Hematopoietic multipotent progenitor cell treated with erythropoietin and hydrocortisone succinate and interleukin-3 and kit ligand, for 8 days (in vitro differentiated cells): ENCODE measurements at regions not wholly inside any gene's neighbourhood (a gene's known extent, or its start where the extent isn't known, plus 50 kb on each side); places are given as distances from the start of the nearest gene placed in this dataset.
A peak's percentile ranks its signal among the peaks of the same experiment; 100 is the strongest.

Experiments used
- DNase-seq: peaks from one replicate; pipeline ENCODE4 v3.0.0-alpha.2; 2015

DNA sequence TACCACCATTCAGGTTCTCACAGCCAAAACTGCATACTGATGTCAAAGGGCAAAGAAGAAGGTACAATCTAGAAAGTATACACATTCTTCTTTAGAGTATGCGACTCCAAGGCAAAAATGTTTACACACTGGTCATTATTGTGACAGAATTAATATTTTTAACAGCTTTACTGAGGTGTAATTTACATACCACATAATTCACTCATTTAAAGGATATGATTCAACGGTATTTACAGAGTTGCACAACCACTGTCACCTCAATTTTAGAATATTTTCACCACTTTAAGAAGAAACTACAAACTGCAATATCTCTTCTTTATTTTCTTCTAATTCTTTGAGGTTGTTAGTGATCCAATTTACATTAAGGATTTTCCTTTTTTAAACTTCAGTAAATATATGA lies 325.4 kb upstream of the SMIM31 start:
- DNase-seq: no peak

DNA sequence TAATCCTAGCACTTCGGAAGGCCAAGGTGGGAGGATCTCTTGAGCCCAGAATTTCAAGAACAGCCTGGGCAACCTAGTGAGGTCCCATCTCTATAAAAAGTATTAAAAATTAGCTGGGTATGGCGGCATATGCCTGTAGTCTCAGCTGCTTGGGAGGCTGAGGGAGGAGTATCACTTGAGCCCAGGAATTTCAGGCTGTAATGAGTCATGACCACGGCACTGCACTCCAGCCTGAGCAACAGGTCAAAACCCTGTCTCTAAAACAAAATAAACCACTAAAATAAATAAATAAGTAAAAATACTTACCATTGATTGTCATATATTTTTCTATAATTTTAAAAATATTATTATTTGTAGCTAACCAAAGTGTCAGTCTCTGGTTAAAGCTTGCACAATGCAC lies 315.6 kb upstream of the SMIM31 start:
- no peak for DNase-seq

DNA sequence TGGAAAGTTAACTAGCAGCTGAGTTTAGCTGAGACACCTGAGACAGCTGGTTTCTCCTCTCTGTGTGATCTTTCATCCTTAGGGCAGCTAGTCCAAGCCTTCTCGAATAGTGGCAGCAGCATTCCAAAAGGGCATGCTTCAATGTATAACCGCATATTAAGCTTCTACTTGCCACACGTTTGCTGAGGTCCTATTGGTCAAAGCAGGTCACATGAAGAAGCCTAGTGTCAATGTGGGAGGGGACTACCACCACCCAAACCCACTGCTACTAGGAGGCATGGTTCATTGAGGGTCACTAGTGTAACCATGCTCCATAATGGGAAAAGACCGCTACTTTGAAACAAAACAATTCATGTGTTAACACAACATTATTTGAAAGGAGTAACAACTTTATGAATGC lies 314.9 kb upstream of the SMIM31 start:
- no peak for DNase-seq

DNA sequence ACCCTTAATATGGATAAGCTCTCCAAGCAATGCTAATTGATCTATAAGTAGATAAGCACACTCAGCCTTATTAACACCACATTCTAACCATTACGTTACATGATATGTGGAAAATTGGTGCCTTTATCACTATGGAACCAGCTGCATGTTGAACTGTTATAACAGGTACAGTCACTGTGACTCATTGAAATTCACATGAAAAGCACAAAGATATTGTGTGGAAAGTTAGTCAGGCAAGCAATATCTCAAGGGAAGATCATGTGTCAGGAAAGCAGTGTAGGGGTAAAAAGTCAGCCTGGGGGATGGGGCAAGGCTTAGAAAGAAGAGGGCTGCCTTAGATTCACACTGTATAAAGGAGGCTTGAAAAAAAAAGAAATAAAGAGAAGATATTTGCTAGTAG lies 313.7 kb upstream of the SMIM31 start:
- peak; percentile 1 for DNase-seq

DNA sequence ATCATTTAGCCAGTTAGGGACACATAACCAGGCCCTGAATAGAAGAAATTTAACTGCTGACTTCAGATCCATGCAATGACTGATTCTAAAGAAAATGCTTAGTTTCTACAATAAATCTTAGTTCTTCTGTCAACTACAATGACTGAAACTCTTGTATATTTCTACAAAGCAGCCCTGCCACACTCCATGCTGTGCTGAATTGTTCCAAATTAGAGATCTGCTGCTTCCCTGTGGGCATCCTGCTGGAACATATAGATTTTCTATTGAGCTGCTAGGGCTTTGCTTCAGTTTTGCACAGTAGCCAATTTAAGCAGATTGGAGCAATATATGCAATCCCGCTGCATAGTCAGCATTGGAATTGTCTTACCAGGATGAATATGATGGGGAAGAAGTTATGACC lies 312.8 kb upstream of the SMIM31 start:
- DNase-seq: no peak

DNA sequence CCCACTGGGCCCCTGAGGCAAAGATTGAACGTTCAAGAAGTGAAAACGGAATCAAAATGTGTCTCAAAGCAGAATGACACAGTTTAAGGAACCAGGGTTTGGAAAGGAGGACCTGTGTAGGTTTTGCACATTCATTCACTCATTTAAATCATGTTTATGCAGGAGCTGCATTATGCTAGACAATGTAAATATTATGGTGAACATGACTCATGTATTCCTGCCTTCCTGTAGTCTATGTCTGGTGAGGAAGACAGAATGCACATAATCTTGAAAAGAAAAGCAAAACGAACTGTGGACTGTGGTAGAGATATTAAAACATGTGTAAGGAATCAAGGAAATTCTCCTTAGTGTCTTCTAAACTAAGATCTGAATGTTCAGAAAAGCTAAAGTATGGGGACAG lies 311.8 kb upstream of the SMIM31 start:
- DNase-seq: no peak

DNA sequence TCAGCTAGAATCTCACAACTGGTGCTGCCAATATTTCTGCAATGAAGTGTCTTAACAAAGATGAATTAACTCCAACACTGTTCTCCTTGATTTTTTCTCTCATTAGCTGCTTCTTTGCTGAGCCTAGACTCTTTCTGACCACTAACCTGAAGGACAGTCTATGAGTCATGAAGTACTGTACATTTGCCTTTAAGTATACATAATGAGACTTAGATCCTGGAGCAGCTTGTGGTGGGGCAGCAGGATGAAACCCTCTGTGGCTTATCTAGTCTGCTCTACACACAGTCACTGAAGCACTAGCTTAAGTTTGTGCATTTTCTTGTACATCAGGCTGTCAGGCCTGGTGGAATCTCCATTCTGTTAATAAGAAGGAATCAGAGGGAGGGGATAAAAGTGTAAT lies 307.4 kb upstream of the SMIM31 start:
- no peak for DNase-seq

DNA sequence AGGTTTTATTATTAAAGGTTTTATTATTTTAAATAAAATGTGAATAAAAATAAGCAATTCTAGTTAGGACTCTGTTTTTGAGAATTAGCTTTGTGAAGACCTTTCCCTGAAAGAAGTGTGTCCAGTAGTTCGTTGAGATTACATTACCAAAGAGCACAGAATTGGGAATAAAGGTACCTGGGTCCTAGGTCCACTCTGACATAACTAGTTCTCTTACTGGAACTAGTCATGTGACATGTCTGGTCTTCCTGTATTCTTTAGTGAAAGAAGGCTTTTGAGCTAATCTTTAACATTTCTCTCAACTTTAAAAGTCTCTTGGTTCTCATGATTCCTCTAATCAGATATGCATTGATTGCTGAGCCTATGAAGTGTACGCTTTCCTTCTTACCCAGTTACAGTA lies 292.0 kb upstream of the SMIM31 start:
- no peak for DNase-seq

DNA sequence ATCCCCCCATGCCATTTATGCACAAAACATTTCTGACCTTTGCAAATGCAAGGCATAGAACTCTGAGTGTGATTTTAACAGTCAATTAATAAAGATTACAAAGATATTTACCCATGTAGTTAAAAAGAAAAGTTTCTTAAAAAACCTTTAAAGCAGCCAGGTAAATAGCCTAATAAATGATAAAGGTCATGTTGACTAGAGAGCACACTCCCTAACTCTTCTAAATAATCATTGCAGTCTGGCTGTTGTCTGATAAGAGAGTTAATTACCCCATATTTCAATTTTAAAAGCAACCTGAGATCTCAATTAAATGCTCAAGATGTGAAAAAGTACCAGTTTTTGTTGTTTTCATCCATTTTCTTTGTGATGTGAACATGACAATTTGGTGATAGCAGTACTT lies 291.5 kb upstream of the SMIM31 start:
- DNase-seq: no peak

DNA sequence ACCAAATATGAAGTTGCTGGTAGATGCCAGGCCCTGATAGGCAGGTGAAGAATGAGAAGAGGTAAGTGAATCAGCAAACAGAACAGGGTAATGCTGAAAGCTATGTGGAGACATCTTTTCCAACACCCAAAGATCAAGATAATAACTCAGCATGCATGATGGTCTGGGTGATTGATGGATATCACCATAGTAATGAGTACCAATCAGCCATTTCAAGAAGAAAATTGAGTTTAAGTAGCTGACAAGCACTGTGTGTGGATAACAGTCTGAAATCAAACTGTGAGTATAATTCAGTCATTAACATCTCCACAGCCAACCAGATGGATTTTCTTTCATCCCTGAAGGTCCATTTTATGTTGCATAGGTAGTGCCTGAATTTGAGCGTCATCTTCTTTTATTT lies 289.6 kb upstream of the SMIM31 start:
- no peak for DNase-seq

DNA sequence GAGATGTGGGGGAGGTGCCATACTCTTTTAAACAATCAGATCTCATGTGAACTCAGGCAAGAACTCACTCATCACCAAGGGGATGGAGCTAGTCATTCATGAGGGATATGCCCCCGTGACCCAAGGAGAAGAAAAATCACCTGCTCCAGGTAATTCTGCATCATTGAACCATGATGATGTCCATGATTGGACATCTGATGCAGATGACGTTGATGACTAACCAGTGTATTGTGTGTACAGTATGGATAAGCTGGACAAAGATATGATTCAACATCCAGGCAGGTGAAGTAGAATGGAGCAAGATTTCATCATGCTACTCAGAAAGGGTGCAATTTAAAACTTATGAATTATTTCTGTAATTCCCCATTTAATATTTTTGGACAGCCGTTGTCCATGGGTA lies 286.4 kb upstream of the SMIM31 start:
- no peak for DNase-seq

DNA sequence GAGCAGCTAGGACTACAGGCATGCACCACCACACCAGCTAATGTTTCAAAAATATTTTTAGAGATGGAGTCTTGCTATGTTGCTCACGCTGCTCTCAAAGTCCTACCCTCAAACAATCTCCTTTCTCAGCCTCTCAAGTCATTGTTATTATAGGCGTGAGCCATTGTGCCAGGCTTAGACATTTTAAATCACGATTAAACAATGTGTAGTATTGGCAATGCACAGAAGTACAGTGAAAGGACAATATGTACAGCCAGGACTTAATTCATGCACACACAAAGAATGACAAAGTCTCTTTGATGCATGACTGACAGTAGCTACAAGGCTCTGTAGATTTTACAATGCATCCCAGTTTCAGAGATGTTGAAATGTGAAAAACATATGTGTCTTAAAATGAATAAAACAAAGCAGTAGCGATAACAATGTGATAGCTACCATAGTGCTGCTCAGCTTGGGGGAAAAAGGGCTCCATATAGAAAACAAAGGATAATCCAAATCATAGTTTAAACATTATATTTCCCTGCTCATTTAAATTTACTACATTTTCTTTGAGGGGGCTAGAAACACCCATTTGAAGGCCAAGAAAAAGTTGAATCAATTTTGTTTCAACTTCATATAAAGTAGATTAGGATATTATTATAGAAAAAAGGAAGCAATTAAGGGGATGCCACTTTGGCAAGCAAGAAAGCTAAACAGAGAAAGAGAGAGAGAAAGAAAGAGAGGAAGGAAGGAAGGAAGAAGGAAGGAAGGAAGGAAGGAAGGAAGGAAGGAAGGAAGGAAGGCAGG lies 272.4 kb upstream of the SMIM31 start:
- DNase-seq: no peak

DNA sequence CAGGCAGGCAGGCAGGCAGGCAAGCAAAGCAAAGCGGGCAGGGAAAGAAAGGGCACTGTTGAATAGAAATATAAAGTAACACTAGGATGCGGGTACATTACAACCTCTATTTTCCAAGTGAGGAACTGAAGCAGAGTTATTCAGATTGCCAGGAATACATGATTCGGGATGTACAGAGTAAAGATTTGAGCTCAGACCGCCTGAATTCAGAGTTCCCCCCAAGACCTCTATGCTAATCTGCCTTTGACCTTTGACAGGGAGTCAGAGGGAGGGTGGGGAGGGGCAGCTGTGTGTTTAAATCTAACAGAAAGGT lies 271.9 kb upstream of the SMIM31 start:
- no peak for DNase-seq

DNA sequence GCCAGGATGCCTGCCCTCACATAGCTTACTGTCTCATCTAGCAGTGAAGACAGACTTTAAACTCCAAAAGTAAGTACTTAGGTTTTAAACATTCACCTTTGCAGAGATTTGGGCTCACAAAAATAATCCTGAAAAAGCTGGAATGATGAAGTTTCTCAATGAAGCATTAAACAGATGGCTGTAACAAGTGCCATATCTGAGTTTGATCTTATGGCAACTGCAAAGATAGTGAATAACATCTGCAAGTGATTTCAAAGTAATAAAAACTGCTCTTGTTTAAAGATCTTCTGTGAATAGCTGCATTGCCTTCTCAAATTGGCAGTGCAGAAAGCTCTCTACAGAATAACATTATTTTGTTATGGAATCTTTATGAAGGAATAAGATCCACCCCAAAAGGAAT lies 271.2 kb upstream of the SMIM31 start:
- DNase-seq: no peak

DNA sequence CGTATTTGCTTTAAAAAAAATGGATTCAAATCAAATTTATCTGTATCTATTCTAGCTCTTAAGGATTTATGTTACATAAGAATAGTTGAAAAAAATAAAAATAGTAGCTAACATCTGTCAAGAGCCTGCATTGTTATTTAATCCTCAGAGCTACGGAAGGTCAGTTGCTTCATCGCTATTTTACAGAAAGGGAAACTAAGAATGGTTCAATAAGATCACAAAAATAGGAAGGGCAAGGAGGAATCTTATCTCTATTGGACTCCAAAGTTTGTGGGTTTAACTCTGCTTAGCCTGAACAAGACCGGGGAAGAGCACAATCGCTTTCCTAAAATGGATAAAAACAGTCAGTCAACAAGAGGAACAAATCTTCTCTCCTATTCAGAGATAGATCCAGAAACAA lies 270.2 kb upstream of the SMIM31 start:
- DNase-seq: no peak

DNA sequence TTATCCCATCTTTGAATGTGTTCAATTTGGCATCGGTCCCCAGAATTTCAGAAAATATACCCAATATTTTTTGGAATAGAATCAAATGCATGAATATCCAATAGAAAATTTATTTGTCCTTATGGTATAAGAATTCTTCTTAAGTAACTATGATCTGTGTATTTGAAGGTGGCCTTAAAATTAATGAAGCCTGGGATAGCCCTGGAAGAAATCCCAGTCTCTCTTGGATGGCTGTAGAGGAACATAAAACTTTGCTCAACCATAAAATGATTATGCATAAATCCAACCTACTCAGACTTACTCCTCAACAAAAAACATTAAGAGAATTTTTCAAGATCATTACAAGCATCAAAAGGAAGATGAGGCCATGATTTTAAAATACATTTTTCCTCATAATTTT lies 269.4 kb upstream of the SMIM31 start:
- no peak for DNase-seq

DNA sequence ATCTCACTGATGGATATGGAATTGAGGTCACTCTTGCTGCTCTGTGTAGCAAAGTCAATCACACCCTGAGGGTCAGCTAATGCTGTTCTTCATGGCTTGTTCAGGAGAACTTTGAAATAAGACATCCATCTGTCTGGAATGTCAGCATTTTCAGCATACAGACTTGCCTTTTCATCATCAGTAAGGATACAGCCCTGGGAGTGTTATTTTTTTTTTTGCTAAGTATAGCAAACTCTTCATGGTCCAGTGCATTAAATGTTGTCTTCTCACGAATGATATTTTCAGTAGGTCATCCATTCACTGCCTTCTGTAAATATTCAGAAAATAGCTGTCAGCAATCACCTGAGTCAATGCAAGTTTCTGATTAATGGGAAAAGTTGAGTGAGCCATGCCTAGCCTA lies 268.8 kb upstream of the SMIM31 start:
- DNase-seq: no peak

DNA sequence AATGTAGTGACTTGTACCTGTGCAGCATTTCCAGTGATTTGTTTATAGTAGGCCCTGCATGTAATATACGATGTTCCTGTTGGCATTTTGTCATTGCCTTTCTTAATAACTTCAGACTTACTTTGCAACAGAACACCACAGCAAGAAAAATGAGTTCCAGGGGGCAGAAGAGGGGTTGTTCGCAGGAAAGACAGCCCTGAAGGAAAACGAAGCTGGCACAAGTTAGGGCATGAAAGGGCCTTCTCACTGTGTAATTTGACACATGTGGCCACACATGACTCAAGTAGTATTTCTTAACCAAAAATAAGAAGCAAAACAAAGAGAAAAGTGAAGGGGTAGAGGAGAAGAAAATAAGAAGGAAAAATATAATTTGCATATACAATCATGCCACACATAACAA lies 265.8 kb upstream of the SMIM31 start:
- DNase-seq: no peak

DNA sequence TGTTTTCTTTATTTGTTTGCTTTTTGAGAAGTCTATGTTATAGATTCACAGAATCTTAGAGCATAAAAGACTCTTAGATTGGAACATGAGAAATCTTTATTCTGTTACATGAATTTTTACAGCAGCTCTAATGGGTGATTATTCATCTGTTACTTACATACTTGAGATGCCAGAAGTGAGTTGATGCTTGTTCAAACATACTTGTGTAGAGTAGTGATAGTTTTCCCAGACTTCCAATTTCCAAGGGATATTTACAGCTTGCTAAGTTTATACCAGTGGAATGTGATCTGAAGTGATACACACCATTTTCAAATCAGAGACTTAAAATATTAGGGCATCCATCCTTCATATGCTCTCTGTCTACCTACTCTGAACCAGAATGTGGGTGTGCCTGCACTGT lies 252.9 kb upstream of the SMIM31 start:
- DNase-seq: no peak

DNA sequence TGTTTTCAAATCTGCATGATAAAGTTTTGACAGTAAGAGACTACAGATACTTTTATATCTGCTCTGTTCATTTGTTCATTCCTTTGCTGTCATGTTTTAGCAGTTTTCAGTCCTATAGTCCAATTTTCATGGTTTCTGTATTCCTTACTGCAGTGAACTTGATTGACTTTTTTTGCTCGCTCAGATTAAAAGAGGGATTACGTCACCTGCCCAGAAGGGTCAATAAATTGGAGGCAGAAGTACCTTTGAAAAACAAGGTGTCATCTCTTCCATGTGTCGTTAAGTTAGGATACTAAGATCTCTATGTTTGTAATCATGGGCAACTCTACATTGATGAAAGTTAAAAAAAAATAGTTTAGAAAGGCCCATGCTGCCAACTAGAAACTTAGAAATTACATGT lies 250.1 kb upstream of the SMIM31 start:
- DNase-seq: no peak

DNA sequence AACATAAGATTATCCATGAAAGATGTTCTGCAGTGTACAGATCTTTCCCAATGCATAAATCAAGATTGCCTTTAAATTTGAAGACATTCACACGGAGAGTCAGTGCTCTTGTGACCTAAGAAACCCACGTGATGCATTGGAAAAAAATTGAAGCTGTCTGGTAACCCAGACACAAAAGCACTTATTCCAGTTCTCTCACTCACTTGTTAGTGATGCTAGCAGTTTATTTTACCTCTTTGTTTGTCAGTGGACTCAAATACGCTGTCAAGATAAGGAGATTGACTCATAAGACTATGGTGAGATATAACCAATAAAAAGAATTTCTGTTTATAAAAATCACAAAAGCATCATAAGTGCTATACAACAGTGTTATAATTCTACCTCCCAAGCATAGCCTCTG lies 245.8 kb upstream of the SMIM31 start:
- DNase-seq: no peak

DNA sequence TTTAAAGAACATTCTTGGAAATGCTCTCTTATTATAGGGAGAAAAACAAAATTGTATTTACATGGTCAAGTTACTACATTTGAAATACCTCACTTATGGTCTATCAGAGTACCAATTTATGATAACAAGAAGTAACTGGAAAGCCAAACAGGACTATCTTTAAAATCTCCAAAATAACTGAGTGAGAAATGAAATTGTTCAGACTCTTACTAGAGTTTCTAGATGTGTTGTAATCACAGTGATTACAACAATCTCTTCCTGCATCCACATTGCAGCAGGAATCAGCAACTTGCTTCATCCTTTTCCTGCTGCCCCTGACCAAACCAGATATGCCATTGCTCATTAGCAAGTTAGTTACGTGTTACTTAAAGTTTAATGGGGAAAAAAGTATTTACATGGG lies 245.2 kb upstream of the SMIM31 start:
- no peak for DNase-seq

DNA sequence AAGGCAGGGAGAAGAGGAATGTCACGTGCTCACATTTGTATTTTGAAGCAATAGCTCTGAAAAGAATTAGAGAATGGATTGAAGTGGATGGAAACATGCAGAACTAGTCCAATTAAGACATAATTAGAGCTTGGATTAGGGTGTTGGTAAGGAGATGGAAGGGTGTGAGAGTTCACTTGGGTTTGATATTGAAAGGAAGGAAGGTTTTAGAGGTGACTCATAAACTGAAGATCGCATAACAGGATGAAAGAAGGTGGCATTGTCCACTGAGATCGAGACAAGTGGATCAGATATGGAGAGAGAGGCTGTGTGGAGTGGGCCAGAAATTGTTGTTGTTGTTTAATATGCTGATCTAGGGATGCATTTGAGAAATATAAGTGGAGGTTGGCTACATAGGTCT lies 244.0 kb upstream of the SMIM31 start:
- DNase-seq: no peak

DNA sequence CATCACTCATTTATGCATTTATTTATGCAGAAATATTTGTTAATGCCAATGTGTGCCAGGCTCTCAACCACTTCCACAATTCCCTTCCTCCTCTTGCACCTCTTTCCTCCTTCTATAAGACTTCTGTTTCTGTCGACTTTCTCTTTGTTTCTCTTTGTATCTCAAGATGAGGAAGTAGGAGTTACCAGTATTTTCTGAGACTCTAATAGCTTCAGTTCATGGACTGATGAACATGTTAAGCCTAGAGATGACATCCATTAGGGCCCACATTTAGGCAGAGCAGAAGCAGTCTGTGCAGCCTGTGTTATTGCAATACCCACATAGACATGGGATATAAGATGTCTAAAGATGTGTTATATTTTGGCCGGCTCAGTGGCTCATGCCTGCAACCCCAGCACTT lies 241.8 kb upstream of the SMIM31 start:
- no peak for DNase-seq

DNA sequence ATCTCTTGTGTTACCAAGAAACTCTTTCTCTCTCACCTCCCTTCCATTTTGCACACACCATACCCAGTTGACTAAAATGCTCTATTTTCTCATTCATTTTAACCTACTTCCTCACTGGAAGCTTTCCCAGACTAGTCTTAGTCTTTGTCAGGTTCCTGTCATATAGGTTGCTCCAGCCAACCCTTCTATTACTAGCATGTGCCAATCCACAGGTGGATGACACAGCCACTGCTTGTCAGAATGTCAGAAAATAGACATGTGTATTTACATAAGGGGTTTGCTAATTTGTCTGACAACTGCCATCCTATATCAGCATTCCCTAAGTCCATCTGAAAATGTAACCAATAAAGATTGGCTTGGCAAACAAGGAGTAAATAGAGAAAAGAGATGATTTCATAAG lies 239.2 kb upstream of the SMIM31 start:
- DNase-seq: no peak

DNA sequence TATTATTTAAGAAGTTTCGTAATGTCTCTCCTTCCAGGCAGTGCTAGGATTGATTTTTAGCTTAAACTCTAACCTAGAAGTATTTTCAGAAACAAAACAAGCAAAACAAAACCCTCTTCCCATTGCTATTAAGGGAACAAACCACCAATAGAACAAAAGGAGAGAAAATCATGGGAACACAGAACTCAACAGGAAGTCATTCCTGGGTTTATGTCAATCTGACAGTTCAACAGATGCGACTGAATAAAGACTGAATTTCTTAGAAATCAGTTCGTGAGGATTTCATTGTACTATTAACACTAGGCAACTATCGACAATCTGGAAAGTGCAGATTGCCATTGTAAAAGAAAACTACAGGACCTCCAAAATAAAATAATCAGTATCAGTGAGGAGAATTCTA lies 229.1 kb upstream of the SMIM31 start:
- DNase-seq: no peak
